Transverse colon (tissue), 4 donors: ENCODE measurements at regions not wholly inside any gene's neighbourhood (a gene's known extent, or its start where the extent isn't known, plus 50 kb on each side); places are given as distances from the start of the nearest gene placed in this dataset.

ENCODE experiments used
- DNase-seq: peaks from one replicate; pipeline ENCODE4 v3.0.0-alpha.2; 2019
- H3K27ac ChIP-seq, 4 donors: fragments of 200-600 bp; sonication (generic); 2 replicates each; pipeline ENCODE4 v1.5.1; 2016 to 2018; ENCODE audit warnings: inconsistent platforms in 4 of 4
- H3K27me3 ChIP-seq: fragments of 200-600 bp; sonication (generic); 2 replicates; pipeline ENCODE4 v1.5.1; 2017; ENCODE audit warnings: inconsistent platforms
- H3K36me3 ChIP-seq, 4 donors: fragments of 200-600 bp; sonication (generic); 2 replicates each; pipeline ENCODE4 v1.5.1; 2017 to 2019; ENCODE audit warnings: inconsistent platforms in 4 of 4
- H3K4me1 ChIP-seq, 4 donors: fragments of 200-600 bp; sonication (generic); 2 replicates each; pipeline ENCODE4 v1.5.1; 2017 to 2020; ENCODE audit warnings: inconsistent platforms in 4 of 4
- H3K4me3 ChIP-seq, 4 donors: fragments of 200-600 bp; sonication (generic); 1 replicate in 1 of 4; 2 replicates in 3 of 4; pipeline versions ENCODE4 v1.5.1 to v1.6.1; 2017 to 2019; ENCODE audit warnings: inconsistent platforms in 4 of 4
- H3K9me3 ChIP-seq, 2 donors: fragments of 200-600 bp; sonication (generic); 2 replicates each; pipeline ENCODE4 v1.5.1; 2017 to 2019; ENCODE audit warnings: inconsistent platforms in 2 of 2
- EP300 ChIP-seq: sonication (generic); formaldehyde crosslinking; IDR thresholded peaks from one replicate; pipeline ENCODE4 v1.6.1; 2017; ENCODE audit warnings: antibody characterized with exemption, low read depth
- POLR2A ChIP-seq: fragments of 450-650 bp; IDR thresholded peaks from one replicate; pipeline ENCODE4 v1.6.1; 2016; ENCODE audit warnings: antibody characterized with exemption, mild to moderate bottlenecking, moderate library complexity
- POLR2AphosphoS5 ChIP-seq, 3 donors: sonication (generic); formaldehyde crosslinking; IDR thresholded peaks; one replicate each; pipeline ENCODE4 v1.6.1; 2016; ENCODE audit warnings: antibody characterized with exemption in 3 of 3
- WGBS, 2 donors: methylation state at CpG; one replicate each; pipeline ENCODE4 v1.1.5; 2018; ENCODE audit warnings: low coverage in 1 of 2; 5-methylcytosine and 5-hydroxymethylcytosine counted together
- in situ Hi-C, 4 donors: fragments of 200-750 bp; cut with MboI; loops; one replicate each; pipeline versions ENCODE4 v1.15.0 to v1.15.1; 2017; ENCODE audit warnings: low sequenced_read_pairs in 3 of 4, low pct_ligation_motif_present in 1 of 4, low pct_unique_long_range_greater_than_20kb in 1 of 4
- intact Hi-C: fragments of 100-400 bp; cut with DNase I; formaldehyde crosslinking; loops from one replicate; pipeline ENCODE4 v1.15.1; 2023; ENCODE audit warnings: low total_unique reads
- TF ChIP-seq, protein P1 (sequence below), 5 experiments: fragments of 200-600 bp in 3 of 5; fragments of 450-650 bp in 2 of 5; sonication (generic) in 3 of 5; IDR thresholded peaks; 1 replicate in 2 of 5; 2 replicates in 3 of 5; pipeline ENCODE4 v1.5.1; 2016 to 2017; ENCODE audit warnings: antibody characterized with exemption in 5 of 5, inconsistent platforms in 3 of 5, mild to moderate bottlenecking in 2 of 5, moderate library complexity in 1 of 5

DNA sequence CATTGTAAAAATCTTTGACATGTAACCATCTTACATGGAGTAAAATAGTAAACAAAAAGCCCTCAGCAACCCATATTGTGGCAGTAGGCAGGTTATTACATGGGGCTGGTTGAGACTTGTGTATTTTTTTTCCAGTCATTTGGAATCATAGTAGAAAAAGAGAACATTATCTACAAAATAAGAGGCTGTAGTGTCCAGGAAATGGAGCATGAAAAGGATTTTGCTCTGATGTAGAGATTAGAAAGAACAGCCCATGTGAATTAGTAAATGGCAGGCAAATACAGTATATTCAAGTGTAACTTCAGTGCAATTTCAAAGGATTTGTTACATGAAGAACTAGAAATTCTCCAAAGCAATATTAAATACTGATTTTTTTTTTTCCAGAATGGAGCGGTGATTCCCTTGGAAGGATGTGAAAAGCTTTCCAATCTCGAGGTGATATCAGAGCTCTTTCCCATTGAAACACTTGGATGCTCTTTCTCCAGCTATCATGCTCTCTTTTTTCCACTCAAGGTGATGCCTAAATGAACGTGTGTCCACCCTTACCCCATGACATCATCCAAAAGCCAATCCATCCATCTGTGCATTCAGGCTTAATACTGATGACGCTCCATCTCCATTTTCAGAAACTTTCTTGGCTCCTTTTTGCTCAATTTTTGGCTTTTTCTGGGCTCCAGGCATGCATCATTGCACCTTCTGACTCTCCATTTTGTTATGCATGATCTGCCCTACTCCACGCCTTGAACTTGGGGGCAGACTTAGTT is 1034.7 kb downstream of the TYW1 start:
- no peaks in the 10 kb centered on the region for H3K4me1 ChIP-seq
- H3K9me3 ChIP-seq: peaks cover 4 to 7% of the 10 kb centered on the region in 2 donors
- intact Hi-C loops (no loop called here), in situ Hi-C loops (loop anchor here in 1 of 4 donors (25.0 kb wide), 1 partner anchor 94 kb away; no protein-coding TSS in a partner anchor)
- no peak for DNase-seq
- no peaks in the 10 kb centered on the region for H3K27me3 ChIP-seq
- H3K4me3 ChIP-seq: no peak overlapping the region
- TF ChIP-seq POLR2AphosphoS5 (IDR thresholded peaks at IDR 0.05) (no peak), EP300 (no peak), POLR2A (no peak)
- TF ChIP-seq, protein P1, sequence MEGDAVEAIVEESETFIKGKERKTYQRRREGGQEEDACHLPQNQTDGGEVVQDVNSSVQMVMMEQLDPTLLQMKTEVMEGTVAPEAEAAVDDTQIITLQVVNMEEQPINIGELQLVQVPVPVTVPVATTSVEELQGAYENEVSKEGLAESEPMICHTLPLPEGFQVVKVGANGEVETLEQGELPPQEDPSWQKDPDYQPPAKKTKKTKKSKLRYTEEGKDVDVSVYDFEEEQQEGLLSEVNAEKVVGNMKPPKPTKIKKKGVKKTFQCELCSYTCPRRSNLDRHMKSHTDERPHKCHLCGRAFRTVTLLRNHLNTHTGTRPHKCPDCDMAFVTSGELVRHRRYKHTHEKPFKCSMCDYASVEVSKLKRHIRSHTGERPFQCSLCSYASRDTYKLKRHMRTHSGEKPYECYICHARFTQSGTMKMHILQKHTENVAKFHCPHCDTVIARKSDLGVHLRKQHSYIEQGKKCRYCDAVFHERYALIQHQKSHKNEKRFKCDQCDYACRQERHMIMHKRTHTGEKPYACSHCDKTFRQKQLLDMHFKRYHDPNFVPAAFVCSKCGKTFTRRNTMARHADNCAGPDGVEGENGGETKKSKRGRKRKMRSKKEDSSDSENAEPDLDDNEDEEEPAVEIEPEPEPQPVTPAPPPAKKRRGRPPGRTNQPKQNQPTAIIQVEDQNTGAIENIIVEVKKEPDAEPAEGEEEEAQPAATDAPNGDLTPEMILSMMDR (IDR thresholded peaks at IDR 0.05): no peak
- WGBS, 2 donors: 48 to 58% methylated on average over 5 of the region's 5 CpGs
- no peak overlapping the region for H3K27ac ChIP-seq
- H3K36me3 ChIP-seq: no peaks in the 10 kb centered on the region

DNA sequence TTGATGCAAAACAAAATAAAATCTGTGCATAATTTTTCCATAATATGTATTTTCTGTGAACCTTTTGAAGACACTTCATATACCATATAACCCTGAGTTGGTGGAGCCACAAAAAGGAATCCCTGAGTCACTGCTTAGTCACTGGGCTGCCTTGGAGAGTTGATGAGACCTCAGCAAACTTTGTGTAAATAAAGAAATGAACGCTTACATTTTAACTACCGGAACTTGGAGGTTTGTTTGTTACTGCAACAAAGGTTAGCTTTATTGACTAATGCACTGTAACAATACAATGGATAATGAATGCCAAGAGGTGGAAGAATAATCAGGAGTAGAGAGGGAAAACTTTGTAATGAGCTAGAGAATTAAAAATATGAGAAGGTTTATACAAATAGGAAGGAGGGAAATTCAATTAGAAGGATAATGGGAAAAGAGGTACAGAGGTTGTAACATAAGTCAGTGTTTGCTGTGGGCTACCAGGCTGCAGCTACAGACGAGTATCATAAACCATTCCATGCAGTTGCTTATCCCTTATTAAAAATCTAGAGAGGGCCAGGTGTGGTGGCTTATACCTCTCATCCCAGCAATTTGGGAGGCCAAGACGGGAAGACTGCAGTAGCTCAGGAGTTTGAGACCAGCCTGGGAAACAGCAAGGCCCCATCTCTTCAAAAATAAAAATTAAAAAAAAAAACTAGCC is 1042.1 kb downstream of the TYW1 start:
- no peak overlapping the region for H3K27ac ChIP-seq
- no peak for DNase-seq
- intact Hi-C loops: no loop called here
- no peaks in the 10 kb centered on the region for H3K36me3 ChIP-seq
- H3K27me3 ChIP-seq: no peaks in the 10 kb centered on the region
- H3K4me1 ChIP-seq: no peaks in the 10 kb centered on the region
- in situ Hi-C loops: loop anchor here in 1 of 4 donors (25.0 kb wide), 1 partner anchor 101 kb away; no protein-coding TSS in a partner anchor
- WGBS, 2 donors: 46 to 59% methylated on average over 3 to 4 of the region's 4 CpGs
- TF ChIP-seq, protein P1 (IDR thresholded peaks at IDR 0.05): no peak
- TF ChIP-seq POLR2AphosphoS5 (IDR thresholded peaks at IDR 0.05) (no peak), POLR2A (no peak), EP300 (no peak)
- H3K4me3 ChIP-seq: no peak overlapping the region
- peaks cover 0 to 4% of the 10 kb centered on the region in 2 donors for H3K9me3 ChIP-seq

DNA sequence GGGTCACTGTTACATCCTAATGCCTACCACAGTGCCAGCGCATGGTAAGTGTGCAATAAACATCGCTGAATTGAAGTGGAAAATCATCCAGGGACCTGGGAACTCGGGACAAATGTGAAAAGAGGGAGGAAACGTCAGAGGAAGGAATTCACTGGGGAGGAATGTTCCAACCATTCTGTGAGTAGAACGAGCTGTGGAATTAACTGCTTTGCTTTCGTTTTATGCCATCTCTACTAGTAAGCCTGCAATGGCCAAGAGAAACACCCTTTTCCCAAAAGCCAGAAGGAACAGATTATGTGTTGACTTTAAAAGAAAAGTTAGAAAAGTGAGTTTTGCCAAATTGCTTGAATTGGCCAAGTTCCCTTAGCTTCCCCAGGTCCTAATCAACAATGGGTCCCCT is 1044.9 kb downstream of the TYW1 start:
- WGBS, 2 donors: 40 to 57% methylated on average over 2 to 6 of the region's 6 CpGs
- no peak for DNase-seq

DNA sequence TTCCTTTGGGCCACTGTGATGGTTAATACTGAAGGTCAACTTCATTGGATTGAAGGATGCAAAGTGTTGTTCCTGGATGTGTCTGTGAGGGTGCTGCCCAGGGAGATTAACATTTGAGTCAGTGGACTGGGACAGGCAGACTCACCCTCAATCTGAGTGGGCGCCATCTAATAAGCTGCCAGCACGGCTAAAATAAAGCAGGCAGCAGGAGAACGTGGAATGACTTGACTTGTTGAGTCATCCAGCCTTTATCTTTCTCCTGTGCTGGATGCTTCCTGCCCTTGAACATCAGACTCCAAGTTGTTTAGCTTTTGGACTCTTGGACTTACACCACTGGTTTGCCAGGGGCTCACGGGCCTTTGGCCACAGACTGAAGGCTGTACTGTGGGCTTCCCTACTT is 1046.9 kb downstream of the TYW1 start:
- intact Hi-C loops: no loop called here
- DNase-seq: no peak
- no peak overlapping the region for H3K4me3 ChIP-seq
- no peaks in the 10 kb centered on the region for H3K27me3 ChIP-seq
- no peaks in the 10 kb centered on the region for H3K9me3 ChIP-seq
- no peak overlapping the region for H3K27ac ChIP-seq
- in situ Hi-C loops: loop anchor here in 1 of 4 donors (25.0 kb wide), 1 partner anchor 106 kb away; no protein-coding TSS in a partner anchor
- 89% methylated on average over 4 of the region's 4 CpGs; no CpG with 5 or more reads in 1 of the 2 donors for WGBS, 2 donors
- H3K4me1 ChIP-seq: no peaks in the 10 kb centered on the region
- TF ChIP-seq, protein P1 (IDR thresholded peaks at IDR 0.05): no peak
- TF ChIP-seq POLR2A (no peak), EP300 (no peak), POLR2AphosphoS5 (IDR thresholded peaks at IDR 0.05) (no peak)
- no peaks in the 10 kb centered on the region for H3K36me3 ChIP-seq

More for the DNA sequence above, 1044.9 kb downstream of the TYW1 start:
- no peaks in the 10 kb centered on the region for H3K9me3 ChIP-seq
- H3K4me3 ChIP-seq: no peak overlapping the region
- TF ChIP-seq POLR2AphosphoS5 (IDR thresholded peaks at IDR 0.05) (no peak), EP300 (no peak), POLR2A (no peak)
- TF ChIP-seq, protein P1 (IDR thresholded peaks at IDR 0.05): no peak
- no peaks in the 10 kb centered on the region for H3K27me3 ChIP-seq
- no peaks in the 10 kb centered on the region for H3K4me1 ChIP-seq
- H3K36me3 ChIP-seq: no peaks in the 10 kb centered on the region
- in situ Hi-C loops (loop anchor here in 1 of 4 donors (25.0 kb wide), 1 partner anchor 104 kb away; no protein-coding TSS in a partner anchor), intact Hi-C loops (no loop called here)
- no peak overlapping the region for H3K27ac ChIP-seq
